ENCODE measurements at regions not wholly inside any gene's neighbourhood (a gene's known extent, or its start where the extent isn't known, plus 50 kb on each side); places are given as distances from the start of the nearest gene placed in this dataset.
"Not testable (repeated sequence)": the region's sequence is repeated elsewhere in the genome, so short reads cannot be mapped to it uniquely, and the experiment has no call there.

DNA sequence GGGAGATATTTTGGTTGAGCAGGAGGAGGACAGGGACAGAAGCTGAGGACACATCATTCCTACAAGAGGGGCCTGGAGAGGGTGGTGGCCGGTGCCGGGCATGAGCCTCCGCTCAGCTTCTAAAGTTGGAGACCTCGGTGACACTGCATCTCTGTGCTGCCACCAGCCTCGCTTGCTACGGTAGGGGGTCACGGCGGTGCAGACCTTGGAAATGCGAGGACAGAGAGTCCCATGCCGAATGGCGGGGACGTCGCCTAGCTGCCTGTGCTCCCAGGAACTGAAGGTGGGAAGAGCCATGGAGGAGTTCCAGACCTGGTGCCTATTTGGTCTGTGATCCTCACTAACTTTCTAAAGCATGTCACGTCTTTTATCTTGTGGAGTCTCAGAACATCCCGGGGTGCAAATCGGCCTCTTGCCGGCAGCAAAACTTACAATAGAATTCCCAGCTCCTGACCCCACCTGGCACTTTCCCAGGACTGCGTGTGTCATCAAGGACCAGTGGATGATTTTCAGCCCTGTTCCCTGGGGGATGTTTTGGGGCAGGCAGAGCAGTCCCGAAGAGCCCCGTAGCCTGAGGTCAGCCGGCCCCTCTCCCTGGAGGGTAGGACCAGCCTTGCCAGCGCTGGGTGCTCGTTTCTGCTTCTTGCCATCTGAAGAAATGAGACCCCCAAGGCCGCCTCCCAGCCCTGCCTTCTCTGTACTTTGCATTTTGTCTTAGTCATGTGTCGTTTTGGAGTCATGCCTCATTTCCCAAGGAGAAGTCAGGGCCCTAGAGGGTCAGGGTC is 205.8 kb upstream of the SHH start:
- no peak overlapping the region for H3K4me3 Mint-ChIP-seq
- H3K36me3 Mint-ChIP-seq = no peaks in the 10 kb centered on the region
- CTCF ChIA-PET = no interaction called here

DNA sequence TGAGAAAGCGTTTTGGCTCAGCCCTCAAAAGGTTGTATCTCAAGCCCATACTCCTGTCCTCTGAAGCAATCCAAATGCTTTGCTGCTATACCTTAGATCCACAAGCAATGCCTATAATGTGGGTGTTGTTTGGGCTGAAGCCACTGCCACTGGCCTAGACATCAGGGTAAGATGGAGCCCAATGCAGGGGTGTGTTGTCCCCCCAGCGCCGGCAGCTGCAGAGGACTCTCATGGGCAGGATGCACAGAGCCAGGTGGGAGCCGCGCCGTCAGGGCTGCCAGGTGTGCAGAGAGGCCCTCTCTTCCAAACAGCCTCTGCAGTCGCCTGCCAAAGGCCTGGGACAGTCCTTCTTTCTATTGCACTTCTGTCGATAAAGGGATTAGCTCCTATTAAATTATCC is 205.2 kb upstream of the SHH start:
- no peak overlapping the region for H3K4me3 Mint-ChIP-seq
- POLR2A ChIA-PET = no interaction called here
- no peaks in the 10 kb centered on the region for H3K27me3 ChIP-seq (ENCODE audit: insufficient read depth, low read length, poor library complexity, severe bottlenecking)
- no peaks in the 10 kb centered on the region for H3K36me3 Mint-ChIP-seq
- H3K4me1 Mint-ChIP-seq = no peaks in the 10 kb centered on the region
- no peak for DNase-seq
- H3K4me1 ChIP-seq (ENCODE audit: insufficient read depth, low read length) = no peaks in the 10 kb centered on the region
- peaks cover 4 to 6% of the 10 kb centered on the region in 2 donors for H3K27me3 Mint-ChIP-seq
- no peak overlapping the region for H3K27ac ChIP-seq (ENCODE audit: low read depth, low read length)
- H3K4me3 ChIP-seq (ENCODE audit: low read length) = no peak overlapping the region
- no peak overlapping the region for H3K27ac Mint-ChIP-seq
- H3K9me3 Mint-ChIP-seq = peaks cover 0 to 5% (median 0%) of the 10 kb centered on the region in 5 donors
- CTCF ChIA-PET = no interaction called here
- H3K9me3 ChIP-seq (ENCODE audit: low read length) = no peaks in the 10 kb centered on the region
- H3K36me3 ChIP-seq (ENCODE audit: insufficient read depth, low read length) = no peaks in the 10 kb centered on the region

More for the DNA sequence above, 205.8 kb upstream of the SHH start:
- no peaks in the 10 kb centered on the region for H3K27me3 ChIP-seq (ENCODE audit: insufficient read depth, low read length, poor library complexity, severe bottlenecking)
- no peaks in the 10 kb centered on the region for H3K4me1 Mint-ChIP-seq
- no peaks in the 10 kb centered on the region for H3K9me3 ChIP-seq (ENCODE audit: low read length)
- no peaks in the 10 kb centered on the region for H3K36me3 ChIP-seq (ENCODE audit: insufficient read depth, low read length)
- no peak overlapping the region for H3K27ac Mint-ChIP-seq
- POLR2A ChIA-PET = no interaction called here
- no peaks in the 10 kb centered on the region for H3K4me1 ChIP-seq (ENCODE audit: insufficient read depth, low read length)
- no peak overlapping the region for H3K4me3 ChIP-seq (ENCODE audit: low read length)
- DNase-seq = no peak
- peaks cover 4 to 6% of the 10 kb centered on the region in 2 donors for H3K27me3 Mint-ChIP-seq
- H3K9me3 Mint-ChIP-seq = peaks cover 0 to 5% (median 0%) of the 10 kb centered on the region in 5 donors
- H3K27ac ChIP-seq (ENCODE audit: low read depth, low read length) = no peak overlapping the region

- H3K27me3 Mint-ChIP-seq = peaks cover 4 to 6% of the 10 kb centered on the region in 2 donors
- no peaks in the 10 kb centered on the region for H3K4me1 ChIP-seq (ENCODE audit: insufficient read depth, low read length)
- no peaks in the 10 kb centered on the region for H3K9me3 ChIP-seq (ENCODE audit: low read length)
- no peak for DNase-seq
- no peaks in the 10 kb centered on the region for H3K4me1 Mint-ChIP-seq
- H3K27ac ChIP-seq (ENCODE audit: low read depth, low read length) = no peak overlapping the region
- no peak overlapping the region for H3K4me3 ChIP-seq (ENCODE audit: low read length)
- ChIA-PET CTCF (no interaction called here), POLR2A (no interaction called here)
- no peak overlapping the region for H3K27ac Mint-ChIP-seq
- H3K9me3 Mint-ChIP-seq = peaks cover 0 to 8% (median 1%) of the 10 kb centered on the region in 5 donors
- H3K4me3 Mint-ChIP-seq = no peak overlapping the region
- H3K27me3 ChIP-seq (ENCODE audit: insufficient read depth, low read length, poor library complexity, severe bottlenecking) = no peaks in the 10 kb centered on the region
- no peaks in the 10 kb centered on the region for H3K36me3 Mint-ChIP-seq
- H3K36me3 ChIP-seq (ENCODE audit: insufficient read depth, low read length) = no peaks in the 10 kb centered on the region
These were observed 203.2 kb upstream of the SHH start for GRCh38 chr7:156015237-156016020.

GRCh38 chr7:156014808-156015207 is 202.5 kb upstream of the SHH start:
- no peak for DNase-seq
- Histone ChIP-seq H3K4me1 (ENCODE audit: insufficient read depth, low read length) (no peaks in the 10 kb centered on the region), H3K4me3 (ENCODE audit: low read length) (no peak overlapping the region), H3K36me3 (ENCODE audit: insufficient read depth, low read length) (no peaks in the 10 kb centered on the region), H3K9me3 (ENCODE audit: low read length) (no peaks in the 10 kb centered on the region), H3K27me3 (ENCODE audit: insufficient read depth, low read length, poor library complexity, severe bottlenecking) (no peaks in the 10 kb centered on the region), H3K27ac (ENCODE audit: low read depth, low read length) (no peak overlapping the region)
- ChIA-PET CTCF (no interaction called here), POLR2A (no interaction called here)
- Mint-ChIP-seq H3K9me3 (peaks cover 0 to 14% (median 2%) of the 10 kb centered on the region in 5 donors), H3K27me3 (peaks cover 2 to 6% of the 10 kb centered on the region in 2 donors), H3K27ac (no peak overlapping the region), H3K4me1 (no peaks in the 10 kb centered on the region), H3K36me3 (no peaks in the 10 kb centered on the region), H3K4me3 (no peak overlapping the region)

DNA sequence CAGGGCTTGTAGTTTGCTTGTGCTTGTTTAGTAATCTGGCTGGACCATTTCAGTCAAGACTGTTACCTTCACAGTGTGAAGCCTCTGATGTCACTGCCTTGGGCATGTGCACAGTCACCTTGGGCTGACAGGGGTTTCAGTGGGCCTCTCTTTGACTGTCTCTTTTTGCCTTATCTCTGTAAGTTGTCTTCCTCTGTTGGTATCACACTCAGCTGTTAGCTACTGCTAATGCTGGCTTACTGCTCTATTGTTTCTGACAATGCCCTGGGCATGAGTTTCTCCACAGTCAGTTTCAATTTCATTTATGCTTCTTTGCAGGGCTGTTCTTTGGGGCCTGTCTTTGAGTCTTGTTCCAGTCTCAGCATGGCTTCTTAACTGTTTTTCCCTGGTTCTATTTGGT is 201.9 kb upstream of the SHH start:
- no peak for DNase-seq
- no peaks in the 10 kb centered on the region for H3K36me3 ChIP-seq (ENCODE audit: insufficient read depth, low read length)
- H3K9me3 Mint-ChIP-seq = peaks cover 0 to 18% (median 4%) of the 10 kb centered on the region in 5 donors
- no peaks in the 10 kb centered on the region for H3K9me3 ChIP-seq (ENCODE audit: low read length)
- no peak overlapping the region for H3K4me3 ChIP-seq (ENCODE audit: low read length)
- no peak overlapping the region for H3K4me3 Mint-ChIP-seq
- peaks cover 3 to 6% of the 10 kb centered on the region in 2 donors for H3K27me3 Mint-ChIP-seq
- H3K27ac Mint-ChIP-seq = no peak overlapping the region
- H3K4me1 ChIP-seq (ENCODE audit: insufficient read depth, low read length) = no peaks in the 10 kb centered on the region
- H3K27ac ChIP-seq (ENCODE audit: low read depth, low read length) = no peak overlapping the region
- CTCF ChIA-PET = no interaction called here
- no peaks in the 10 kb centered on the region for H3K4me1 Mint-ChIP-seq
- POLR2A ChIA-PET = no interaction called here
- H3K27me3 ChIP-seq (ENCODE audit: insufficient read depth, low read length, poor library complexity, severe bottlenecking) = no peaks in the 10 kb centered on the region
- H3K36me3 Mint-ChIP-seq = no peaks in the 10 kb centered on the region

DNA sequence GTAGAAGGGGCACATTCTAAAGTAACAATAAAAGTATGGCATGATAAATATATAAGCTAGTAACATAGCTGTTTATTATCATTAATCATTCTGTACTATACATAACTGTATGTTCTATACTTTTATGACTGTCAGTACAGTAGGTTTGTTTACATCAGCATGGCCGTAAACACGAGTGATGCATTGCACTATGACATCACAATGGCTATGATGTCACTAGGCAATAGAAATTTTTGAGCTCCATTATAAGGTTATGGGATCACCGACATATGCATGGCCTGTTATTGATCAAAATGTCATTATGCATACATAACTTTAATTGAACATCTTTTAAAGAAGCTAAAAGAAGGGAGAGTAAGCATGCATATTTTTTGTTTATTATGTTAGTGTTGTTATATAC is 200.1 kb upstream of the SHH start:
- ChIA-PET CTCF (no interaction called here), POLR2A (no interaction called here)
- peaks cover 1 to 23% (median 6%) of the 10 kb centered on the region in 5 donors for H3K9me3 Mint-ChIP-seq
- Histone ChIP-seq H3K4me3 (ENCODE audit: low read length) (no peak overlapping the region), H3K36me3 (ENCODE audit: insufficient read depth, low read length) (no peaks in the 10 kb centered on the region), H3K27ac (ENCODE audit: low read depth, low read length) (no peak overlapping the region), H3K9me3 (ENCODE audit: low read length) (no peaks in the 10 kb centered on the region), H3K4me1 (ENCODE audit: insufficient read depth, low read length) (no peaks in the 10 kb centered on the region), H3K27me3 (ENCODE audit: insufficient read depth, low read length, poor library complexity, severe bottlenecking) (no peaks in the 10 kb centered on the region)
- no peaks in the 10 kb centered on the region for H3K36me3 Mint-ChIP-seq
- H3K27me3 Mint-ChIP-seq = peaks cover 4% of the 10 kb centered on the region in 2 donors
- no peak overlapping the region for H3K27ac Mint-ChIP-seq
- DNase-seq = no peak
- H3K4me1 Mint-ChIP-seq = no peaks in the 10 kb centered on the region
- no peak overlapping the region for H3K4me3 Mint-ChIP-seq

DNA sequence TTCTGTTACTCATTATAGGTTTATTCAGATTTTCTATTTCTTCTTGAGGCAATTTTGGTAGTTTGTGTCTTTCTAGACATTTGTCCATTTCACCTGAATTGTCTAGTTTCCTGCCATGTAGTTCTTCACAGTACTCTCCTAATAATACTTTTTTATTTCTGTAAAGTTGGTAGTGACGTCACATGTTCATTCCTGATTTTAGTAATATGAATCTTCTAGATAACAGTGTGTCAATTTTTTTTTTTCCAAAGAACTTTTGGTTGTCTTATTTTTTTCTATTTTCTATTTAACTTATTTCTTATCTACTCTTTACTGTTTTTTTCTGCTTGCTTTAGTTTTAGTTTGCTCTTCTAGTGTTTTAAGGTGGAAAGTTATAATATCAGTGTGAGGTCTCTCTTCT is 197.3 kb upstream of the SHH start:
- Histone ChIP-seq H3K27ac (ENCODE audit: low read depth, low read length) (no peak overlapping the region), H3K36me3 (ENCODE audit: insufficient read depth, low read length) (no peaks in the 10 kb centered on the region), H3K4me1 (ENCODE audit: insufficient read depth, low read length) (no peaks in the 10 kb centered on the region), H3K4me3 (ENCODE audit: low read length) (no peak overlapping the region), H3K27me3 (ENCODE audit: insufficient read depth, low read length, poor library complexity, severe bottlenecking) (no peaks in the 10 kb centered on the region), H3K9me3 (ENCODE audit: low read length) (no peaks in the 10 kb centered on the region)
- Mint-ChIP-seq H3K9me3 (peaks cover 1 to 23% (median 6%) of the 10 kb centered on the region in 5 donors), H3K27me3 (peaks cover 0 to 4% of the 10 kb centered on the region in 2 donors), H3K4me3 (no peak overlapping the region), H3K4me1 (no peaks in the 10 kb centered on the region), H3K36me3 (no peaks in the 10 kb centered on the region), H3K27ac (no peak overlapping the region)
- ChIA-PET CTCF (no interaction called here), POLR2A (no interaction called here)
- no peak for DNase-seq

DNA sequence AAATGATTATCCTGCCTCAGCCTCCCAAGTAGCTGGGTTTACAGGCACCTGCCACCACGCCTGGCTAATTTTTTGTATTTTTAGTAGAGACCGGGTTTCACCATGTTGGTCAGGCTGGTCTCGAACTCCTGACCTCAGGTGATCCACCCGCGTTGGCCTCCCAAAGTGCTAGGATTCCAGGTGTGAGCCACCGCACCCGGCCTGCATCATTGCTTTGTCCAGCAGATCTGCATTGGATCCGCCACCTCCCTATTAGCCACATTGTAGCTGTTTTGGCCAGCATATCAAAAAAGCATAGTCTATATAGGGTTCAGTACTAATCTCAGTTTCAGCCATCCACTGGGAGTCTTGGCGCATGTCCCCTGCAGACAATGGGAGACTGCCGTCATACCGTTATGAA is 194.6 kb upstream of the SHH start:
- H3K9me3 Mint-ChIP-seq = peaks cover 0 to 23% (median 6%) of the 10 kb centered on the region in 5 donors
- H3K27me3 Mint-ChIP-seq; H3K27me3 ChIP-seq (ENCODE audit: insufficient read depth, low read length, poor library complexity, severe bottlenecking); H3K9me3 ChIP-seq (ENCODE audit: low read length); DNase-seq; H3K27ac Mint-ChIP-seq; H3K4me1 Mint-ChIP-seq; H3K36me3 Mint-ChIP-seq; POLR2A ChIA-PET; CTCF ChIA-PET; H3K4me1 ChIP-seq (ENCODE audit: insufficient read depth, low read length); H3K4me3 Mint-ChIP-seq; H3K4me3 ChIP-seq (ENCODE audit: low read length); H3K36me3 ChIP-seq (ENCODE audit: insufficient read depth, low read length); H3K27ac ChIP-seq (ENCODE audit: low read depth, low read length): not testable (repeated sequence)

Data from CD8-positive, alpha-beta memory T cell (primary cell).